ENCODE measurements at regions not wholly inside any gene's neighbourhood (a gene's known extent, or its start where the extent isn't known, plus 50 kb on each side); places are given as distances from the start of the nearest gene placed in this dataset.
"Not testable (repeated sequence)": the region's sequence is repeated elsewhere in the genome, so short reads cannot be mapped to it uniquely, and the experiment has no call there.

DNA sequence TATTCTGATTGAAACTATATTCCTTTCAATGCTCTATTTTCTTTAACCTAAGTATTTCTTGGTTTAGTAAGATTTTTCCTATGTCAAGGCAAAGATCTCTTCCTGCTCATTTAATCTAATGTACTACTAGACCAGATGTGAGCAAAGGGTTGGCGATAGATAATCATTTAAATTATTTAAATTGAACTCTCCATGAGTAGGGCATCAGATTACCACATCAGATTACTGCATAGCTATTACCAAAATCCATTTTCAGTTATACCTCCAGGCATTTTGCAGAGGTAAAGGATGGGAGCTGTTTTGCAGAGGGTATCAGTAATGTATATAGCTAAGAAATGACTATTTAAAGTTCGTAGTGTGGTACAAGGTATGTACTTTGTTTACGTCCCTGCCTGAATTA, 607.9 kb downstream of the PTPRC start:
- no peak for DNase-seq (ENCODE audit: low read depth in 1 of 2, low spot score in 1 of 2)
- no peaks in the 10 kb centered on the region for H3K27me3 ChIP-seq (ENCODE audit: insufficient read depth, poor library complexity, severe bottlenecking)
- TF ChIP-seq CTCF (IDR thresholded peaks at IDR 0.05; ENCODE audit: insufficient read depth, low read length) (no peak), REST (IDR thresholded peaks at IDR 0.05; ENCODE audit: insufficient replicate concordance, low read depth) (no peak), SPI1 (IDR thresholded peaks at IDR 0.05; ENCODE audit: borderline replicate concordance, low read depth) (no peak), GABPA (IDR thresholded peaks at IDR 0.05; ENCODE audit: low read depth) (no peak), POLR2AphosphoS5 (IDR thresholded peaks at IDR 0.05; ENCODE audit: low read depth) (no peak)
- H3K4me3 ChIP-seq (replicated peaks; ENCODE audit: insufficient read depth, low read length), result no peak overlapping the region
- no peak overlapping the region for H3K27ac ChIP-seq (replicated peaks)

DNA sequence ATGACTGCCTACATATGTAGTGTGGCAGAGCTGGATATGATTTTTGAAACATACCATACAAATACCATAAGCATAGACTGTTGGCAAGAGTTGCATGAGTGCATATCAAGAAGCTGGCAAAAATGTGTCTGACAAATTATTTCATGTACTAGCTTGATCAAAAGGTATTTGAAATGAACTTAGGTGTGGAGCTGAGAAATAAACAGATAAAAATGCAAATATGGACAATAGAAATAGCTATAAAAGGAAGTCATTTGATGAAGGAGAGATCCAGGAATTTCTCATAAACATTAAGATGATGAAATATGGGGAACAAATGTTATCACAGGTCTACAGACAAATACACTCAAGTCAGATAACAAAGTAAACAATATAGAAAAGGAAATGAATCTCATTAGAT, 609.1 kb downstream of the PTPRC start:
- H3K4me3 ChIP-seq (replicated peaks; ENCODE audit: insufficient read depth, low read length), result no peak overlapping the region
- H3K27me3 ChIP-seq (ENCODE audit: insufficient read depth, poor library complexity, severe bottlenecking), result no peaks in the 10 kb centered on the region
- no peak overlapping the region for H3K27ac ChIP-seq (replicated peaks)
- TF ChIP-seq POLR2AphosphoS5 (IDR thresholded peaks at IDR 0.05; ENCODE audit: low read depth) (no peak), GABPA (IDR thresholded peaks at IDR 0.05; ENCODE audit: low read depth) (no peak), CTCF (IDR thresholded peaks at IDR 0.05; ENCODE audit: insufficient read depth, low read length) (no peak), REST (IDR thresholded peaks at IDR 0.05; ENCODE audit: insufficient replicate concordance, low read depth) (no peak), SPI1 (IDR thresholded peaks at IDR 0.05; ENCODE audit: borderline replicate concordance, low read depth) (no peak)
- no peak for DNase-seq (ENCODE audit: low read depth in 1 of 2, low spot score in 1 of 2)

DNA sequence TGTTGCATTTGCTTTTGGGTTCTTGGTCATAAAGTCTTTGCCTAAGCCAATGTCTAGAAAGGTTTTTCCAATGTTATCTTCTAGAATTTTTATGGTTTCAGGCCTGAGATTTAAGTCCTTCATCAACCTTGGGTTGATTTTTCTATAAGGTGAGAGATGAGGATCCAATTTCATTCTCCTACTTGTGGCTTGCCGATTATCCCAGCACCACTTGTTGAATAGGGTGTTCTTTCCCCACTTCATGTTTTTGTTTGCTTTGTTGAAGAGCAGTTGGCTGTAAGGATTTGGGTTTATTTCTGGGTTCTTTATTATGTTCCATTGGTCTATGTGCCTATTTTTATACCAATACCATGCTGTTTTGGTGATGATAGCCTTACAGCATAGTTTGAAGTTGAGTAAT, 615.2 kb downstream of the PTPRC start:
- H3K27me3 ChIP-seq (ENCODE audit: insufficient read depth, poor library complexity, severe bottlenecking); H3K27ac ChIP-seq (replicated peaks); DNase-seq (ENCODE audit: low read depth in 1 of 2, low spot score in 1 of 2); H3K4me3 ChIP-seq (replicated peaks; ENCODE audit: insufficient read depth, low read length): not testable (repeated sequence)

DNA sequence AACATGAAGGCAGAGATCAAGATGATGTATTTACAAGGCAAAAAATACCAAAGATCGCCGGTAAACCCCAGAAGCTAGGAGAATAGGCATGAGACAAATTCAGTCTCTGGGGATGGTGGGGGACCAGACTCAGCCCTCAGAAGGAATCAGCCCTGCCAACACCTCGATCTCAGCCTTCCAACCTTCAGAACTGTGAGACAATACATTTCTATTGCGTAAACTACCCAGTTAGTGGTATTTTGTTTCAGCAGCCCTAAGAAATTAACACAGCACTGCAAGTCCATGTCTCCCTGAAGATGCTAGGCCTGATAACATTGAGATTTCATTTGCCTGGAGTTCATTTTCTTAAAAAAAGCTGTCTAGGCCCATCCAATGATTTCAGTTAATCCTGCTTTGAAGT, 622.5 kb downstream of the PTPRC start:
- Histone ChIP-seq H3K27me3 (ENCODE audit: insufficient read depth, poor library complexity, severe bottlenecking) (no peaks in the 10 kb centered on the region), H3K27ac (replicated peaks) (no peak overlapping the region), H3K4me3 (replicated peaks; ENCODE audit: insufficient read depth, low read length) (no peak overlapping the region)
- no peak for DNase-seq (ENCODE audit: low read depth in 1 of 2, low spot score in 1 of 2)
- TF ChIP-seq CTCF (IDR thresholded peaks at IDR 0.05; ENCODE audit: insufficient read depth, low read length), result no peak
- TF ChIP-seq SPI1 (IDR thresholded peaks at IDR 0.05; ENCODE audit: borderline replicate concordance, low read depth), result no peak
- TF ChIP-seq POLR2AphosphoS5 (IDR thresholded peaks at IDR 0.05; ENCODE audit: low read depth), result no peak

All from HL-60 (cell line).